Caco-2 (cell line): ENCODE measurements at regions not wholly inside any gene's neighbourhood (a gene's known extent, or its start where the extent isn't known, plus 50 kb on each side); places are given as distances from the start of the nearest gene placed in this dataset.
"Not testable (repeated sequence)": the region's sequence is repeated elsewhere in the genome, so short reads cannot be mapped to it uniquely, and the experiment has no call there.

ENCODE experiments used
- BruUV-seq: library from RNA; stranded (reverse); fragments of 400-500 nt; replicated peaks from 2 replicates; lab custom pipeline; 2021; lab: Mats Ljungman, UMichigan
- CTCF ChIA-PET: fragments of 300-600 bp; sonication (Branson Sonifier 250); formaldehyde crosslinking; loops from one replicate; lab custom pipeline; 2022; ENCODE audit warnings: antibody characterized with exemption; lab: Charles Lee
- POLR2A ChIA-PET: fragments of 300-600 bp; sonication (Branson Sonifier 250); formaldehyde crosslinking; loops from one replicate; lab custom pipeline; 2022; ENCODE audit warnings: antibody characterized with exemption; lab: Charles Lee
- DNase-seq, 2 experiments: peaks; one replicate each; pipeline versions ENCODE4 v3.0.0 to v3.0.0-alpha.2; 2020 to 2022
- H3K27me3 ChIP-seq: replicated peaks from 2 replicates; pipeline ENCODE4 v1.6.0; 2011; ENCODE audit warnings: low read length; ENCODE audit not compliant: control insufficient read depth, insufficient read depth
- H3K36me3 ChIP-seq: 2 replicates; pipeline ENCODE4 v1.5.1; 2011; ENCODE audit warnings: low read length; ENCODE audit not compliant: control insufficient read depth, insufficient read depth
- H3K4me1 ChIP-seq: fragments of 250-450 bp; sonication (Bioruptor Pico); 2 replicates; pipeline ENCODE4 v1.5.1; 2020; ENCODE audit warnings: mild to moderate bottlenecking
- H3K4me3 ChIP-seq: 2 replicates; pipeline ENCODE4 v1.5.1; 2011; ENCODE audit warnings: low read depth, mild to moderate bottlenecking, control low read depth, low read length
- H3K9me3 ChIP-seq: fragments of 250-450 bp; sonication (Bioruptor Pico); 2 replicates; pipeline ENCODE4 v1.5.1; 2020; ENCODE audit warnings: mild to moderate bottlenecking, moderate library complexity
- H3K27ac Mint-ChIP-seq: one replicate; pipeline ENCODE4 v1.8.0; 2022; ENCODE audit warnings: mixed read lengths; ENCODE audit not compliant: unreplicated experiment
- H3K27me3 Mint-ChIP-seq: one replicate; pipeline ENCODE4 v1.8.0; 2022; ENCODE audit warnings: mixed read lengths; ENCODE audit not compliant: insufficient read depth, unreplicated experiment
- H3K36me3 Mint-ChIP-seq: one replicate; pipeline ENCODE4 v1.8.0; 2022; ENCODE audit warnings: mild to moderate bottlenecking, mixed read lengths; ENCODE audit not compliant: insufficient read depth, unreplicated experiment
- H3K4me1 Mint-ChIP-seq: one replicate; pipeline ENCODE4 v1.8.0; 2022; ENCODE audit warnings: low read depth, mixed read lengths; ENCODE audit not compliant: unreplicated experiment
- H3K4me3 Mint-ChIP-seq: one replicate; pipeline ENCODE4 v1.8.0; 2022; ENCODE audit warnings: mild to moderate bottlenecking, moderate library complexity, mixed read lengths; ENCODE audit not compliant: unreplicated experiment
- H3K9me3 Mint-ChIP-seq: one replicate; pipeline ENCODE4 v1.8.0; 2022; ENCODE audit warnings: mixed read lengths; ENCODE audit not compliant: unreplicated experiment
- CTCF ChIP-seq, 2 experiments: fragments of 200-600 bp in 1 of 2; IDR thresholded peaks; 1 replicate in 1 of 2; 2 replicates in 1 of 2; pipeline versions ENCODE4 v1.5.1 to v1.8.0; 2011 to 2022; ENCODE audit warnings: antibody characterized with exemption in 1 of 2, control low read depth in 1 of 2, inconsistent platforms in 1 of 2, low read depth in 1 of 2, low read length in 1 of 2, mild to moderate bottlenecking in 1 of 2, moderate library complexity in 1 of 2; ENCODE audit not compliant: insufficient read depth in 1 of 2, severe bottlenecking in 1 of 2, unreplicated experiment in 1 of 2
- intact Hi-C: fragments of 100-400 bp; cut with micrococcal nuclease; formaldehyde crosslinking; loops from one replicate; pipeline ENCODE4 v1.10.0; 2022; ENCODE audit not compliant: unreplicated experiment

- no TSS peak for BruUV-seq
- intact Hi-C loops = no loop called here
- no peaks in the 10 kb centered on the region for H3K36me3 ChIP-seq
- no peaks in the 10 kb centered on the region for H3K4me1 ChIP-seq
- H3K9me3 ChIP-seq = no peaks in the 10 kb centered on the region
- H3K27ac Mint-ChIP-seq = no peak overlapping the region
- no peak overlapping the region for H3K4me3 ChIP-seq
- peaks cover 4% of the 10 kb centered on the region for H3K36me3 Mint-ChIP-seq
- H3K4me3 Mint-ChIP-seq = no peak overlapping the region
- H3K9me3 Mint-ChIP-seq = no peaks in the 10 kb centered on the region
- DNase-seq = no peak
- no peaks in the 10 kb centered on the region for H3K4me1 Mint-ChIP-seq
- H3K27me3 ChIP-seq = no peaks in the 10 kb centered on the region
- H3K27me3 Mint-ChIP-seq = no peaks in the 10 kb centered on the region
- CTCF ChIA-PET = no interaction called here
- no peak for TF ChIP-seq CTCF (IDR thresholded peaks at IDR 0.05; ENCODE audit: insufficient read depth in 1 of 2, low read depth in 1 of 2, low read length in 1 of 2, severe bottlenecking in 1 of 2, unreplicated experiment in 1 of 2)
- POLR2A ChIA-PET = no interaction called here
Measured at GRCh38 chrX:138849521-138849920, 138.0 kb upstream of the FGF13 start.

GRCh38 chrX:138847930-138848329 is 136.4 kb upstream of the FGF13 start:
- H3K9me3 ChIP-seq = no peaks in the 10 kb centered on the region
- Mint-ChIP-seq H3K27me3 (no peaks in the 10 kb centered on the region), H3K27ac (no peak overlapping the region), H3K9me3 (no peaks in the 10 kb centered on the region), H3K4me3 (no peak overlapping the region), H3K4me1 (no peaks in the 10 kb centered on the region), H3K36me3 (peaks cover 4% of the 10 kb centered on the region)
- TF ChIP-seq CTCF (IDR thresholded peaks at IDR 0.05; ENCODE audit: insufficient read depth in 1 of 2, low read depth in 1 of 2, low read length in 1 of 2, severe bottlenecking in 1 of 2, unreplicated experiment in 1 of 2) = peak in 1 of 2 experiments; percentile 15
- H3K27me3 ChIP-seq = no peaks in the 10 kb centered on the region
- peak in 1 of 2 experiments; percentile 4 for DNase-seq
- no TSS peak for BruUV-seq
- POLR2A ChIA-PET = no interaction called here
- no peaks in the 10 kb centered on the region for H3K4me1 ChIP-seq
- intact Hi-C loops = loop anchor here (1.0 kb wide), 2 partner anchors 278 to 711 kb away; no protein-coding TSS in a partner anchor
- no peaks in the 10 kb centered on the region for H3K36me3 ChIP-seq
- H3K4me3 ChIP-seq = no peak overlapping the region
- CTCF ChIA-PET = no interaction called here

- POLR2A ChIA-PET = no interaction called here
- H3K27ac Mint-ChIP-seq = no peak overlapping the region
- no peaks in the 10 kb centered on the region for H3K27me3 ChIP-seq
- no peaks in the 10 kb centered on the region for H3K4me1 Mint-ChIP-seq
- intact Hi-C loops = no loop called here
- DNase-seq = no peak
- no peak for TF ChIP-seq CTCF (IDR thresholded peaks at IDR 0.05; ENCODE audit: insufficient read depth in 1 of 2, low read depth in 1 of 2, low read length in 1 of 2, severe bottlenecking in 1 of 2, unreplicated experiment in 1 of 2)
- no TSS peak for BruUV-seq
- H3K9me3 ChIP-seq = no peaks in the 10 kb centered on the region
- H3K36me3 ChIP-seq = no peaks in the 10 kb centered on the region
- H3K4me3 ChIP-seq = no peak overlapping the region
- H3K4me1 ChIP-seq = no peaks in the 10 kb centered on the region
- no peaks in the 10 kb centered on the region for H3K27me3 Mint-ChIP-seq
- CTCF ChIA-PET = no interaction called here
- H3K36me3 Mint-ChIP-seq = peaks cover 4% of the 10 kb centered on the region
- no peaks in the 10 kb centered on the region for H3K9me3 Mint-ChIP-seq
- H3K4me3 Mint-ChIP-seq = no peak overlapping the region
Measured at GRCh38 chrX:138845786-138846185, 134.3 kb upstream of the FGF13 start.

DNA sequence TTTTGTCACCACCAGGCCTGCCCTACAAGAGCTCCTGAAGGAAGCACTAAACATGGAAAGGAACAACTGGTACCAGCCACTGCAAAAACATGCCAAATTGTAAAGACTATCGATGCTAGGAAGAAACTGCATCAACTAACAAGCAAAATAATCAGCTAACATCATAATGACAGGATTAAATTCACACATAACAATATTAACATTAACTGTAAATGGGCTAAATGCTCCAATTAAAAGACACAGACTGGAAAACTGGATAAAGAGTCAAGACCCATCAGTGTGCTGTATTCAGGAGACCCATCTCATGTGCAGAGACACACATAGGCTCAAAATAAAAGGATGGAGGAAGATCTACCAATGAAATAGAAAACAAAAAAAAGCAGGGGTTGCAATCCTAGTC is 95.9 kb upstream of the FGF13 start:
- H3K9me3 ChIP-seq, H3K4me3 Mint-ChIP-seq, H3K4me1 ChIP-seq, DNase-seq, H3K4me3 ChIP-seq, H3K36me3 Mint-ChIP-seq, H3K36me3 ChIP-seq, H3K9me3 Mint-ChIP-seq, BruUV-seq, H3K27ac Mint-ChIP-seq, H3K27me3 Mint-ChIP-seq, intact Hi-C loops, CTCF ChIA-PET, H3K4me1 Mint-ChIP-seq, H3K27me3 ChIP-seq, POLR2A ChIA-PET: not testable (repeated sequence)
